SK-N-SH (cell line): ENCODE measurements at regions not wholly inside any gene's neighbourhood (a gene's known extent, or its start where the extent isn't known, plus 50 kb on each side); places are given as distances from the start of the nearest gene placed in this dataset.

Experiments used
- CTCF ChIA-PET: fragments of 300-600, 350-600 bp; formaldehyde crosslinking; extraction: SDS; loops from one replicate; lab custom pipeline; 2021; lab: Yijun Ruan, JAX
- POLR2A ChIA-PET: fragments of 350-600 bp; sonication (Branson Sonifier 250); formaldehyde crosslinking; extraction: SDS; loops from one replicate; lab custom pipeline; 2020; ENCODE audit warnings: antibody characterized with exemption, inconsistent platforms; lab: Yijun Ruan, JAX
- DNase-seq: peaks from one replicate; pipeline ENCODE4 v3.0.0; 2012
- H2AFZ ChIP-seq: fragments of 200-600 bp; sonication (generic); 2 replicates; pipeline ENCODE4 v1.8.1; 2016; ENCODE audit warnings: antibody characterized with exemption, mild to moderate bottlenecking, low read depth
- H3F3A ChIP-seq: fragments of 200-600 bp; sonication (generic); replicated peaks from 2 replicates; pipeline ENCODE3; 2016; ENCODE audit warnings: antibody characterized with exemption, mild to moderate bottlenecking; ENCODE audit not compliant: insufficient read depth
- H3K27ac ChIP-seq, 2 experiments: fragments of 200-500 bp in 1 of 2; fragments of 200-600 bp in 1 of 2; sonication (Bioruptor generic) in 1 of 2; sonication (generic), shearing (Covaris generic) in 1 of 2; 2 replicates each; pipeline versions ENCODE4 v1.5.1 to v1.6.1; 2014 to 2016; ENCODE audit warnings: low read depth in 2 of 2, inconsistent platforms in 1 of 2, low read length in 1 of 2, mild to moderate bottlenecking in 1 of 2, mixed read lengths in 1 of 2
- H3K27me3 ChIP-seq: fragments of 200-600 bp; sonication (generic), shearing (Covaris generic); 2 replicates; pipeline ENCODE4 v1.6.1; 2016; ENCODE audit warnings: mixed run types; ENCODE audit not compliant: insufficient read depth
- H3K36me3 ChIP-seq, 2 experiments: fragments of 200-500 bp in 1 of 2; fragments of 200-600 bp in 1 of 2; sonication (Bioruptor generic) in 1 of 2; sonication (generic) in 1 of 2; replicated peaks in 1 of 2; 2 replicates each; pipeline versions ENCODE3 to v1.5.1; 2014 to 2016; ENCODE audit warnings: low read length in 1 of 2, mild to moderate bottlenecking in 1 of 2; ENCODE audit not compliant: insufficient read depth in 2 of 2, control insufficient read depth in 1 of 2
- H3K4me1 ChIP-seq, 2 experiments: fragments of 200-500 bp in 1 of 2; fragments of 200-600 bp in 1 of 2; sonication (Bioruptor generic) in 1 of 2; sonication (generic), shearing (Covaris generic) in 1 of 2; 2 replicates each; pipeline versions ENCODE4 v1.5.1 to v1.6.1; 2014 to 2016; ENCODE audit warnings: low read depth in 1 of 2, low read length in 1 of 2, mixed run types in 1 of 2; ENCODE audit not compliant: insufficient read depth in 2 of 2, control insufficient read depth in 1 of 2
- H3K4me2 ChIP-seq: fragments of 200-600 bp; sonication (generic), shearing (Covaris generic); 2 replicates; pipeline ENCODE4 v1.6.1; 2017; ENCODE audit warnings: mixed run types
- H3K4me3 ChIP-seq, 2 experiments: fragments of 200-500 bp in 1 of 2; fragments of 200-600 bp in 1 of 2; sonication (Bioruptor generic) in 1 of 2; sonication (generic), shearing (Covaris generic) in 1 of 2; 2 replicates each; pipeline versions ENCODE4 v1.5.1 to v1.8.1; 2014 to 2016; ENCODE audit warnings: low read depth in 2 of 2, inconsistent platforms in 1 of 2, low read length in 1 of 2, mild to moderate bottlenecking in 1 of 2, mixed read lengths in 1 of 2, moderate library complexity in 1 of 2
- H3K79me2 ChIP-seq: fragments of 200-600 bp; sonication (generic); 2 replicates; pipeline ENCODE4 v1.8.1; 2017; ENCODE audit warnings: mild to moderate bottlenecking; ENCODE audit not compliant: insufficient read depth
- H3K9ac ChIP-seq: fragments of 200-600 bp; sonication (generic); 2 replicates; pipeline ENCODE4 v1.6.1; 2017; ENCODE audit warnings: mixed run types
- H3K9me2 ChIP-seq: fragments of 200-600 bp; sonication (generic); 2 replicates; pipeline ENCODE4 v1.6.1; 2017; ENCODE audit warnings: mixed run types
- H3K9me3 ChIP-seq: fragments of 200-600 bp; sonication (generic); 2 replicates; pipeline ENCODE4 v1.6.1; 2017; ENCODE audit warnings: mixed run types, mild to moderate bottlenecking, moderate library complexity
- H4K20me1 ChIP-seq: fragments of 200-600 bp; sonication (generic); 2 replicates; pipeline ENCODE4 v1.6.1; 2017; ENCODE audit warnings: mild to moderate bottlenecking, mixed run types; ENCODE audit not compliant: insufficient read depth
- CTCF ChIP-seq: fragments of 200-600 bp; sonication (generic); IDR thresholded peaks from 2 replicates; pipeline ENCODE4 v1.6.1; 2017; ENCODE audit warnings: antibody characterized with exemption, mild to moderate bottlenecking, moderate library complexity
- ELF1 ChIP-seq: IDR thresholded peaks from 2 replicates; pipeline ENCODE4 v1.4.0; 2012
- EP300 ChIP-seq, 2 experiments: IDR thresholded peaks; 2 replicates each; pipeline versions ENCODE4 v1.4.0 to v1.6.1; 2012; ENCODE audit warnings: borderline replicate concordance in 1 of 2, low read depth in 1 of 2, low read length in 1 of 2
- FOSL2 ChIP-seq: IDR thresholded peaks from 2 replicates; pipeline ENCODE4 v1.4.0; 2012; ENCODE audit warnings: low read depth, mild to moderate bottlenecking, moderate library complexity, borderline replicate concordance
- FOXM1 ChIP-seq: IDR thresholded peaks from 2 replicates; pipeline ENCODE4 v1.4.0; 2012; ENCODE audit warnings: low read depth, mild to moderate bottlenecking
- JUND ChIP-seq: IDR thresholded peaks from 2 replicates; pipeline ENCODE4 v1.4.0; 2012
- MAX ChIP-seq: IDR thresholded peaks from 2 replicates; pipeline ENCODE4 v1.4.0; 2012; ENCODE audit warnings: low read depth
- MEF2A ChIP-seq: IDR thresholded peaks from 2 replicates; pipeline ENCODE4 v1.4.0; 2012; ENCODE audit warnings: low read depth, borderline replicate concordance
- NFIC ChIP-seq: IDR thresholded peaks from 2 replicates; pipeline ENCODE4 v1.4.0; 2012; ENCODE audit warnings: borderline replicate concordance
- POLR2AphosphoS5 ChIP-seq: IDR thresholded peaks from 2 replicates; pipeline ENCODE4 v1.6.1; 2012; ENCODE audit warnings: low read depth, low read length
- RAD21 ChIP-seq: IDR thresholded peaks from 2 replicates; pipeline ENCODE4 v1.6.1; 2012; ENCODE audit warnings: mild to moderate bottlenecking, low read length
- RFX5 ChIP-seq: IDR thresholded peaks from 2 replicates; pipeline ENCODE4 v1.6.1; 2012; ENCODE audit warnings: mild to moderate bottlenecking, improper control_type of control experiment, low read length
- RXRA ChIP-seq: IDR thresholded peaks from 2 replicates; pipeline ENCODE4 v1.4.0; 2012; ENCODE audit warnings: low read depth, mild to moderate bottlenecking, borderline replicate concordance
- TAF1 ChIP-seq: IDR thresholded peaks from 2 replicates; pipeline ENCODE4 v1.6.1; 2012; ENCODE audit warnings: low read depth, mild to moderate bottlenecking, low read length, moderate library complexity, borderline replicate concordance
- TCF12 ChIP-seq: IDR thresholded peaks from 2 replicates; pipeline ENCODE4 v1.4.0; 2012
- TEAD4 ChIP-seq: IDR thresholded peaks from 2 replicates; pipeline ENCODE4 v1.4.0; 2012; ENCODE audit warnings: mild to moderate bottlenecking, borderline replicate concordance; ENCODE audit not compliant: insufficient read depth
- USF1 ChIP-seq: IDR thresholded peaks from 2 replicates; pipeline ENCODE4 v1.4.0; 2012; ENCODE audit warnings: low read depth, borderline replicate concordance
- YY1 ChIP-seq: IDR thresholded peaks from 2 replicates; pipeline ENCODE4 v1.4.0; 2012; ENCODE audit warnings: low read depth, mild to moderate bottlenecking
- WGBS: methylation state at CpG from one replicate; pipeline ENCODE4 v1.1.6; 2017; ENCODE audit warnings: low lambda C conversion rate; 5-methylcytosine and 5-hydroxymethylcytosine counted together
- TF ChIP-seq, protein P1 (sequence below): IDR thresholded peaks from 2 replicates; pipeline ENCODE4; 2012
- TF ChIP-seq, protein P2 (sequence below): fragments of 150-350 bp; IDR thresholded peaks from 2 replicates; pipeline ENCODE4 v1.6.1; 2016; ENCODE audit warnings: mild to moderate bottlenecking, low read depth, low read length

- Histone ChIP-seq H2AFZ (peak overlapping the region; percentile 72), H3K79me2 (no peaks in the 10 kb centered on the region), H3K9me3 (no peaks in the 10 kb centered on the region), H3K27ac (peak overlapping the region; percentile 72 to 98; a peak in 3 of 4 replicates), H3F3A (peaks cover 39% of the 10 kb centered on the region), H4K20me1 (no peaks in the 10 kb centered on the region)
- TF ChIP-seq ELF1 (no peak; the same call in none of the 2 replicates), MAX (peak; percentile 79), NFIC (peak; percentile 67), RFX5 (no peak), MEF2A (peak; percentile 86), FOSL2 (peak; percentile 95), RAD21 (no peak), JUND (peak; percentile 89), TEAD4 (peak; percentile 56; the same call in 1 of the 2 replicates), RXRA (peak; percentile 42; the same call in 1 of the 2 replicates), YY1 (peak; percentile 70; the same call in 1 of the 2 replicates), CTCF (no peak), TAF1 (no peak), POLR2AphosphoS5 (peak; percentile 56; the same call in 1 of the 2 replicates), TCF12 (peak; percentile 74), FOXM1 (peak; percentile 47), USF1 (no peak), EP300 (IDR thresholded peaks at IDR 0.05; ENCODE audit: borderline replicate concordance in 1 of 2, low read depth in 1 of 2, low read length in 1 of 2) (peak in 1 of 2 experiments; percentile 73; a peak in 2 of 4 replicates)
- TF ChIP-seq, protein P1, sequence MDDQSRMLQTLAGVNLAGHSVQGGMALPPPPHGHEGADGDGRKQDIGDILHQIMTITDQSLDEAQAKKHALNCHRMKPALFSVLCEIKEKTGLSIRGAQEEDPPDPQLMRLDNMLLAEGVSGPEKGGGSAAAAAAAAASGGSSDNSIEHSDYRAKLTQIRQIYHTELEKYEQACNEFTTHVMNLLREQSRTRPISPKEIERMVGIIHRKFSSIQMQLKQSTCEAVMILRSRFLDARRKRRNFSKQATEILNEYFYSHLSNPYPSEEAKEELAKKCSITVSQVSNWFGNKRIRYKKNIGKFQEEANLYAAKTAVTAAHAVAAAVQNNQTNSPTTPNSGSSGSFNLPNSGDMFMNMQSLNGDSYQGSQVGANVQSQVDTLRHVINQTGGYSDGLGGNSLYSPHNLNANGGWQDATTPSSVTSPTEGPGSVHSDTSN = peak; percentile 76
- TF ChIP-seq, protein P2, sequence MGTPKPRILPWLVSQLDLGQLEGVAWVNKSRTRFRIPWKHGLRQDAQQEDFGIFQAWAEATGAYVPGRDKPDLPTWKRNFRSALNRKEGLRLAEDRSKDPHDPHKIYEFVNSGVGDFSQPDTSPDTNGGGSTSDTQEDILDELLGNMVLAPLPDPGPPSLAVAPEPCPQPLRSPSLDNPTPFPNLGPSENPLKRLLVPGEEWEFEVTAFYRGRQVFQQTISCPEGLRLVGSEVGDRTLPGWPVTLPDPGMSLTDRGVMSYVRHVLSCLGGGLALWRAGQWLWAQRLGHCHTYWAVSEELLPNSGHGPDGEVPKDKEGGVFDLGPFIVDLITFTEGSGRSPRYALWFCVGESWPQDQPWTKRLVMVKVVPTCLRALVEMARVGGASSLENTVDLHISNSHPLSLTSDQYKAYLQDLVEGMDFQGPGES = no peak
- TF ChIP-seq, all 33 proteins: peak for 13
- Histone ChIP-seq H3K4me3 (peak overlapping the region in 1 of 2 experiments; percentile 41; a peak in 3 of 4 replicates), H3K27me3 (no peaks in the 10 kb centered on the region), H3K4me2 (peak overlapping the region; percentile 69), H3K9me2 (no peaks in the 10 kb centered on the region), H3K4me1 (peaks cover 0 to 7% of the 10 kb centered on the region in 2 experiments; a peak in 2 of 4 replicates), H3K36me3 (no peaks in the 10 kb centered on the region), H3K9ac (peak overlapping the region; percentile 74)
- CTCF ChIA-PET = no interaction called here
- POLR2A ChIA-PET = no interaction called here
- no peak for DNase-seq
- under 1% methylated on average over 6 of the region's 6 CpGs for WGBS
Observed at GRCh38 chr6:48826901-48827701, 636.0 kb downstream of the MMUT start.
